ENCODE measurements at regions not wholly inside any gene's neighbourhood (a gene's known extent, or its start where the extent isn't known, plus 50 kb on each side); places are given as distances from the start of the nearest gene placed in this dataset.

- no peak for TF ChIP-seq CTCF (conservative IDR thresholded peaks at IDR 0.05)
- TF ChIP-seq EZH2 (IDR thresholded peaks at IDR 0.05; ENCODE audit: low read depth): no peak
These were observed 364.2 kb downstream of the OSTF1 start for GRCh38 chr9:75452512-75452911.
